ENCODE measurements at regions not wholly inside any gene's neighbourhood (a gene's known extent, or its start where the extent isn't known, plus 50 kb on each side); places are given as distances from the start of the nearest gene placed in this dataset.
A peak's percentile ranks its signal among the peaks of the same experiment; 100 is the strongest.

- Histone ChIP-seq H2AFZ (ENCODE audit: low read length) (no peak overlapping the region), H3K27ac (ENCODE audit: low read depth, low read length) (no peak overlapping the region), H3K79me2 (ENCODE audit: insufficient read depth, low read length) (no peaks in the 10 kb centered on the region), H3K4me3 (ENCODE audit: insufficient read depth, low read length) (no peak overlapping the region), H3K4me2 (ENCODE audit: insufficient read depth, low read length) (no peak overlapping the region), H4K20me1 (ENCODE audit: insufficient read depth, low read length) (no peaks in the 10 kb centered on the region), H3K4me1 (ENCODE audit: insufficient read depth, low read length) (peaks cover 4% of the 10 kb centered on the region), H3K36me3 (ENCODE audit: insufficient read depth, low read length) (no peaks in the 10 kb centered on the region), H3K9me3 (ENCODE audit: low read depth, low read length) (no peaks in the 10 kb centered on the region), H3K27me3 (ENCODE audit: insufficient read depth, low read length) (no peaks in the 10 kb centered on the region)
- TF ChIP-seq CTCF (IDR thresholded peaks at IDR 0.05; ENCODE audit: extremely low read depth, low read depth, low read length): no peak
- DNase-seq (ENCODE audit: insufficient read length, low spot score, missing footprints): peak; percentile 34
Measured at GRCh38 chr18:31230495-31230894, 67.8 kb upstream of the DSC1 start.

- TF ChIP-seq CTCF (IDR thresholded peaks at IDR 0.05; ENCODE audit: extremely low read depth, low read depth, low read length): no peak
- H3K36me3 ChIP-seq (ENCODE audit: insufficient read depth, low read length): no peaks in the 10 kb centered on the region
- H3K4me2 ChIP-seq (ENCODE audit: insufficient read depth, low read length): no peak overlapping the region
- no peaks in the 10 kb centered on the region for H3K79me2 ChIP-seq (ENCODE audit: insufficient read depth, low read length)
- no peaks in the 10 kb centered on the region for H3K9me3 ChIP-seq (ENCODE audit: low read depth, low read length)
- H2AFZ ChIP-seq (ENCODE audit: low read length): no peak overlapping the region
- H3K4me3 ChIP-seq (ENCODE audit: insufficient read depth, low read length): no peak overlapping the region
- H3K4me1 ChIP-seq (ENCODE audit: insufficient read depth, low read length): no peaks in the 10 kb centered on the region
- no peak overlapping the region for H3K27ac ChIP-seq (ENCODE audit: low read depth, low read length)
- DNase-seq (ENCODE audit: insufficient read length, low spot score, missing footprints): no peak
- H3K27me3 ChIP-seq (ENCODE audit: insufficient read depth, low read length): no peaks in the 10 kb centered on the region
- H4K20me1 ChIP-seq (ENCODE audit: insufficient read depth, low read length): no peaks in the 10 kb centered on the region
Measured at GRCh38 chr18:31232013-31232412, 69.4 kb upstream of the DSC1 start.

GRCh38 chr18:31232775-31233424, 70.2 kb upstream of the DSC1 start:
- H4K20me1 ChIP-seq (ENCODE audit: insufficient read depth, low read length): no peaks in the 10 kb centered on the region
- no peaks in the 10 kb centered on the region for H3K36me3 ChIP-seq (ENCODE audit: insufficient read depth, low read length)
- H3K9me3 ChIP-seq (ENCODE audit: low read depth, low read length): no peaks in the 10 kb centered on the region
- no peaks in the 10 kb centered on the region for H3K27me3 ChIP-seq (ENCODE audit: insufficient read depth, low read length)
- H2AFZ ChIP-seq (ENCODE audit: low read length): no peak overlapping the region
- TF ChIP-seq CTCF (IDR thresholded peaks at IDR 0.05; ENCODE audit: extremely low read depth, low read depth, low read length): no peak
- no peak overlapping the region for H3K4me3 ChIP-seq (ENCODE audit: insufficient read depth, low read length)
- H3K4me1 ChIP-seq (ENCODE audit: insufficient read depth, low read length): no peaks in the 10 kb centered on the region
- H3K4me2 ChIP-seq (ENCODE audit: insufficient read depth, low read length): no peak overlapping the region
- no peak for DNase-seq (ENCODE audit: insufficient read length, low spot score, missing footprints)
- H3K79me2 ChIP-seq (ENCODE audit: insufficient read depth, low read length): no peaks in the 10 kb centered on the region
- H3K27ac ChIP-seq (ENCODE audit: low read depth, low read length): no peak overlapping the region

- no peak for TF ChIP-seq CTCF (IDR thresholded peaks at IDR 0.05; ENCODE audit: extremely low read depth, low read depth, low read length)
- Histone ChIP-seq H3K4me3 (ENCODE audit: insufficient read depth, low read length) (no peak overlapping the region), H3K27me3 (ENCODE audit: insufficient read depth, low read length) (no peaks in the 10 kb centered on the region), H3K36me3 (ENCODE audit: insufficient read depth, low read length) (no peaks in the 10 kb centered on the region), H2AFZ (ENCODE audit: low read length) (no peak overlapping the region), H4K20me1 (ENCODE audit: insufficient read depth, low read length) (no peaks in the 10 kb centered on the region), H3K4me1 (ENCODE audit: insufficient read depth, low read length) (no peaks in the 10 kb centered on the region), H3K4me2 (ENCODE audit: insufficient read depth, low read length) (no peak overlapping the region), H3K9me3 (ENCODE audit: low read depth, low read length) (no peaks in the 10 kb centered on the region), H3K79me2 (ENCODE audit: insufficient read depth, low read length) (no peaks in the 10 kb centered on the region), H3K27ac (ENCODE audit: low read depth, low read length) (no peak overlapping the region)
- DNase-seq (ENCODE audit: insufficient read length, low spot score, missing footprints): no peak
Measured at GRCh38 chr18:31233621-31234275, 71.1 kb upstream of the DSC1 start.
